Panc1 (cell line): ENCODE measurements at regions not wholly inside any gene's neighbourhood (a gene's known extent, or its start where the extent isn't known, plus 50 kb on each side); places are given as distances from the start of the nearest gene placed in this dataset.

Source experiments
- ATAC-seq: fragments of 200-7000 bp; cut with Tn5 transposase; 2 replicates; pipeline ENCODE4 v1.9.1; 2020; ENCODE audit warnings: mild to moderate bottlenecking, moderate library complexity
- BruUV-seq: library from RNA; stranded (reverse); fragments of 400-500 nt; replicated peaks from 2 replicates; lab custom pipeline; 2021; lab: Mats Ljungman, UMichigan
- CTCF ChIA-PET: fragments of 300-600 bp; sonication (Branson Sonifier 250); formaldehyde crosslinking; loops from one replicate; lab custom pipeline; 2022; ENCODE audit warnings: antibody characterized with exemption; lab: Charles Lee
- POLR2A ChIA-PET: fragments of 300-600 bp; sonication (Branson Sonifier 250); formaldehyde crosslinking; loops from one replicate; lab custom pipeline; 2022; ENCODE audit warnings: antibody characterized with exemption; lab: Charles Lee
- DNase-seq: peaks from one replicate; pipeline ENCODE4 v3.0.0-alpha.2; 2010; ENCODE audit warnings: low read depth, low spot score
- H3K27ac ChIP-seq: 2 replicates; pipeline ENCODE4 v1.5.1; 2011; ENCODE audit warnings: mild to moderate bottlenecking, low read length, inconsistent platforms
- H3K27me3 ChIP-seq: fragments of 200-500 bp; sonication (Bioruptor generic); 2 replicates; pipeline ENCODE4 v1.6.0; 2014; ENCODE audit warnings: low read length, inconsistent platforms; ENCODE audit not compliant: control insufficient read depth, insufficient read depth
- H3K36me3 ChIP-seq: fragments of 200-500 bp; sonication (Bioruptor generic); 2 replicates; pipeline ENCODE4 v1.5.1; 2014; ENCODE audit warnings: inconsistent platforms, mild to moderate bottlenecking, low read length, moderate library complexity; ENCODE audit not compliant: control insufficient read depth, insufficient read depth
- H3K4me1 ChIP-seq: 2 replicates; pipeline ENCODE4 v1.5.1; 2011; ENCODE audit warnings: inconsistent platforms, mild to moderate bottlenecking, low read length, moderate library complexity; ENCODE audit not compliant: control insufficient read depth, insufficient read depth
- H3K4me3 ChIP-seq, 2 experiments: 2 replicates each; pipeline ENCODE4 v1.5.1; 2011 to 2012; ENCODE audit warnings: low read depth in 2 of 2, low read length in 2 of 2, mild to moderate bottlenecking in 2 of 2, inconsistent platforms in 1 of 2, moderate library complexity in 1 of 2
- H3K9me3 ChIP-seq: fragments of 200-500 bp; sonication (Bioruptor generic); 2 replicates; pipeline ENCODE4 v1.5.1; 2014; ENCODE audit warnings: low read depth, mild to moderate bottlenecking, inconsistent platforms, low read length, moderate library complexity; ENCODE audit not compliant: control insufficient read depth, insufficient read depth
- CTCF ChIP-seq: fragments of 450-650 bp; IDR thresholded peaks from 2 replicates; pipeline ENCODE4 v1.5.1; 2017; ENCODE audit warnings: mild to moderate bottlenecking
- POLR2AphosphoS5 ChIP-seq: IDR thresholded peaks from 2 replicates; pipeline ENCODE4 v1.6.1; 2012; ENCODE audit warnings: mild to moderate bottlenecking, low read depth, low read length, moderate library complexity
- REST ChIP-seq, 2 experiments: IDR thresholded peaks; 2 replicates each; pipeline ENCODE4 v1.6.1; 2011 to 2012; ENCODE audit warnings: low read depth in 2 of 2, control low read depth in 1 of 2, low read length in 1 of 2, mild to moderate bottlenecking in 1 of 2, moderate library complexity in 1 of 2; ENCODE audit not compliant: insufficient read depth in 1 of 2
- SIN3A ChIP-seq: IDR thresholded peaks from 2 replicates; pipeline ENCODE4 v1.6.1; 2012; ENCODE audit warnings: low read depth, mild to moderate bottlenecking, low read length, moderate library complexity, borderline replicate concordance; ENCODE audit not compliant: insufficient read depth
- TCF7L2 ChIP-seq: IDR thresholded peaks from 2 replicates; pipeline ENCODE4 v1.6.1; 2011; ENCODE audit warnings: mild to moderate bottlenecking, low read depth, low read length, inconsistent platforms
- in situ Hi-C: cut with HindIII; loops from 2 replicates; pipeline ENCODE4 v1.10.0; 2016; ENCODE audit warnings: low sequenced_read_pairs, low pct_unique_long_range_greater_than_20kb
- intact Hi-C: fragments of 100-400 bp; cut with micrococcal nuclease; formaldehyde crosslinking; loops from one replicate; pipeline ENCODE4 v1.10.0; 2022; ENCODE audit not compliant: unreplicated experiment

- ATAC-seq, result no peak
- CTCF ChIA-PET, result no interaction called here
These were observed 227.3 kb upstream of the TENM3 start for GRCh38 chr4:182015893-182016292.

GRCh38 chr4:182017038-182017437 lies 226.2 kb upstream of the TENM3 start:
- no peak overlapping the region for H3K4me3 ChIP-seq
- BruUV-seq, result no TSS peak
- H3K27me3 ChIP-seq, result no peaks in the 10 kb centered on the region
- no peak for DNase-seq
- H3K4me1 ChIP-seq, result no peaks in the 10 kb centered on the region
- no peaks in the 10 kb centered on the region for H3K36me3 ChIP-seq
- ChIA-PET CTCF (no interaction called here), POLR2A (no interaction called here)
- TF ChIP-seq REST (IDR thresholded peaks at IDR 0.05; ENCODE audit: insufficient read depth in 1 of 2, low read depth in 2 of 2, low read length in 1 of 2), result no peak
- TF ChIP-seq SIN3A, result no peak
- TF ChIP-seq POLR2AphosphoS5, result no peak
- TF ChIP-seq TCF7L2, result no peak
- no peak for TF ChIP-seq CTCF
- H3K27ac ChIP-seq, result no peak overlapping the region
- intact Hi-C loops, result no loop called here
- in situ Hi-C loops, result no loop called here
- no peak for ATAC-seq
- H3K9me3 ChIP-seq, result no peaks in the 10 kb centered on the region

More at GRCh38 chr4:182015893-182016292, 227.3 kb upstream of the TENM3 start:
- Histone ChIP-seq H3K27me3 (no peaks in the 10 kb centered on the region), H3K9me3 (no peaks in the 10 kb centered on the region), H3K36me3 (no peaks in the 10 kb centered on the region), H3K4me1 (no peaks in the 10 kb centered on the region), H3K27ac (no peak overlapping the region), H3K4me3 (no peak overlapping the region)
- no TSS peak for BruUV-seq
- intact Hi-C loops, result no loop called here
- no peak for DNase-seq
- no peak for TF ChIP-seq TCF7L2
- no peak for TF ChIP-seq REST (IDR thresholded peaks at IDR 0.05; ENCODE audit: insufficient read depth in 1 of 2, low read depth in 2 of 2, low read length in 1 of 2)
- no peak for TF ChIP-seq SIN3A
- no peak for TF ChIP-seq CTCF
- TF ChIP-seq POLR2AphosphoS5, result no peak
- POLR2A ChIA-PET, result no interaction called here
- in situ Hi-C loops, result no loop called here
